Uterus (tissue), 3 donors: ENCODE measurements at regions not wholly inside any gene's neighbourhood (a gene's known extent, or its start where the extent isn't known, plus 50 kb on each side); places are given as distances from the start of the nearest gene placed in this dataset.

Experiments used
- DNase-seq, 2 donors: peaks; one replicate each; pipeline ENCODE4 v3.0.0-alpha.2; 2019 to 2020
- H3K27ac ChIP-seq, 2 donors: fragments of 200-600 bp; sonication (generic); 1 replicate in 1 of 2; 2 replicates in 1 of 2; pipeline ENCODE4 v1.5.1; 2016 to 2018
- H3K27me3 ChIP-seq, 2 donors: fragments of 200-600 bp; sonication (generic); one replicate each; pipeline ENCODE4 v1.5.1; 2018 to 2019; ENCODE audit warnings: control low read depth in 1 of 2
- H3K36me3 ChIP-seq, 2 donors: fragments of 200-600 bp; sonication (generic); one replicate each; pipeline ENCODE4 v1.5.1; 2019; ENCODE audit warnings: control low read depth in 1 of 2
- H3K4me1 ChIP-seq, 2 donors: fragments of 200-600 bp; sonication (generic); one replicate each; pipeline ENCODE4 v1.5.1; 2018 to 2019; ENCODE audit warnings: control low read depth in 1 of 2
- H3K4me3 ChIP-seq, 2 donors: fragments of 200-600 bp; sonication (generic); 1 replicate in 1 of 2; 2 replicates in 1 of 2; pipeline ENCODE4 v1.5.1; 2018 to 2019; ENCODE audit warnings: mild to moderate bottlenecking in 1 of 2
- H3K9me3 ChIP-seq, 2 donors: fragments of 200-600 bp; sonication (generic); one replicate each; pipeline ENCODE4 v1.5.1; 2019; ENCODE audit warnings: control low read depth in 1 of 2
- POLR2A ChIP-seq, 2 donors: fragments of 450-650 bp; IDR thresholded peaks; one replicate each; pipeline ENCODE4 v1.6.1; 2016; ENCODE audit warnings: antibody characterized with exemption in 2 of 2, mild to moderate bottlenecking in 1 of 2, moderate library complexity in 1 of 2
- intact Hi-C: fragments of 100-400 bp; cut with DNase I; formaldehyde crosslinking; loops from one replicate; pipeline ENCODE4 v1.15.1; 2023; ENCODE audit warnings: low total_unique reads
- TF ChIP-seq, protein P1 (sequence below), 4 experiments: fragments of 200-600 bp in 2 of 4; fragments of 450-650 bp in 2 of 4; sonication (generic) in 2 of 4; IDR thresholded peaks; one replicate each; pipeline ENCODE4 v1.5.1; 2016 to 2019; ENCODE audit warnings: antibody characterized with exemption in 4 of 4, mild to moderate bottlenecking in 2 of 4, moderate library complexity in 1 of 4
- donor health status: DM: yes; HTN: yes; CAD: no.

DNA sequence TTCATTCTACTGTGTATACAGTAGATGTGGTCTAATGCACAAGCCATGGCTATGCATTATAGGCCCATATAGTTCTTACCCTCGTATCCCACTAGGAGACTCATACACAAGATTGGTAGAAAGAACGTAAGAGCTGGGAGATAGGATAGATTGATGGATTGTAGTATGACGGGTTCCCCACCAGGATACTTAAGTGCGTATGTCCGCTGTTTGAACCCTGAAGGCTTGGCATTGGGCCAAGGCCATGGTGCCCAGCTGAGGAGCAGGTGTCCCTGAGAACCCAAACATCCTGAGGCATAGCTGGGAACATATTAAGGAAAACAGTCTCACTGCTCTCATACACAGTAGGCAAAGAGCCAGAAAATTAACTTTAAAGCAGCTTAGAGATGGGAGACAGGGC is 617.5 kb upstream of the KLF12 start:
- H3K4me1 ChIP-seq: no peaks in the 10 kb centered on the region
- intact Hi-C loops: no loop called here

DNA sequence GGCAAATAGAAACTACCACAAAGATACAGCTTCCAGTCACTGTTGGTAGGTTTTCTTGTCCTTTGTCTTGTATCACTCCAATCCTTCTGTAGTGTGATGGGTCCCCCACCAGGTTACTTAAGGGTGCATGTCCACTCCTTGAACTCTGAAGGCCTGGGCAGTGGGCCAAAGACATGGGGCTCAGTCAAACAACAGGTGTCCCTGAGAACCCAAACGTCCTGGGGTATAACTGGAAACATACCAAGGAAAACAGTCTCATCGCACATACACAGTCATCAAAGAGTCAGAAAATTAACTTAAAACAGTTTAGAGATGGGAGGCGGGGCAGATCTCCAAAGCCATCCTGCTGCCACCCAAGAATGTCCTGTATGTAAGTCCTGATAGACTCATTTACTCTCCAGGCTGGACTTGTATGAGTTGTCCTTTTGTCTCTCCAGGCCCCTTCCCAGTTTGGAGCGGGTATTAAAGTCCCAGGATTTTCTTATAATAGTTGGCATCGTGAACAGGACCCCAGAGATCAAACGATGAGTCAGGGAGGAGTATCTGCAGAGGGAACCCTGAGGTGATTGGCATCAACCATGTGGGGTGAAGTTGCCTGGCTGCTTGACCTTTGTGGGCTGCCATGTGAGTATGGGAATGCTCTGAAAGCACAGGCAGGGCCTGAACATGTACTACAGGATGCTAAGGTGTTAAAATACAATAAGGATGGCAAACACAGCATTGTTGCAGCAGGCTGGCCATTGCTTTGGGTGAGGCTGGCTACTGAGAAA is 613.2 kb upstream of the KLF12 start:
- no peaks in the 10 kb centered on the region for H3K9me3 ChIP-seq
- DNase-seq: no peak
- H3K36me3 ChIP-seq: no peaks in the 10 kb centered on the region
- H3K4me1 ChIP-seq: no peaks in the 10 kb centered on the region
- intact Hi-C loops: no loop called here
- H3K4me3 ChIP-seq: no peak overlapping the region
- H3K27ac ChIP-seq: no peak overlapping the region
- no peaks in the 10 kb centered on the region for H3K27me3 ChIP-seq
- no peak for TF ChIP-seq POLR2A (IDR thresholded peaks at IDR 0.05)
- TF ChIP-seq, protein P1, sequence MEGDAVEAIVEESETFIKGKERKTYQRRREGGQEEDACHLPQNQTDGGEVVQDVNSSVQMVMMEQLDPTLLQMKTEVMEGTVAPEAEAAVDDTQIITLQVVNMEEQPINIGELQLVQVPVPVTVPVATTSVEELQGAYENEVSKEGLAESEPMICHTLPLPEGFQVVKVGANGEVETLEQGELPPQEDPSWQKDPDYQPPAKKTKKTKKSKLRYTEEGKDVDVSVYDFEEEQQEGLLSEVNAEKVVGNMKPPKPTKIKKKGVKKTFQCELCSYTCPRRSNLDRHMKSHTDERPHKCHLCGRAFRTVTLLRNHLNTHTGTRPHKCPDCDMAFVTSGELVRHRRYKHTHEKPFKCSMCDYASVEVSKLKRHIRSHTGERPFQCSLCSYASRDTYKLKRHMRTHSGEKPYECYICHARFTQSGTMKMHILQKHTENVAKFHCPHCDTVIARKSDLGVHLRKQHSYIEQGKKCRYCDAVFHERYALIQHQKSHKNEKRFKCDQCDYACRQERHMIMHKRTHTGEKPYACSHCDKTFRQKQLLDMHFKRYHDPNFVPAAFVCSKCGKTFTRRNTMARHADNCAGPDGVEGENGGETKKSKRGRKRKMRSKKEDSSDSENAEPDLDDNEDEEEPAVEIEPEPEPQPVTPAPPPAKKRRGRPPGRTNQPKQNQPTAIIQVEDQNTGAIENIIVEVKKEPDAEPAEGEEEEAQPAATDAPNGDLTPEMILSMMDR (IDR thresholded peaks at IDR 0.05): no peak

More for the DNA sequence above, 617.5 kb upstream of the KLF12 start:
- no peaks in the 10 kb centered on the region for H3K9me3 ChIP-seq
- H3K27me3 ChIP-seq: no peaks in the 10 kb centered on the region
- TF ChIP-seq, protein P1 (IDR thresholded peaks at IDR 0.05): no peak
- no peak for TF ChIP-seq POLR2A (IDR thresholded peaks at IDR 0.05)
- H3K27ac ChIP-seq: no peak overlapping the region
- no peak for DNase-seq
- H3K36me3 ChIP-seq: no peaks in the 10 kb centered on the region
- no peak overlapping the region for H3K4me3 ChIP-seq

DNA sequence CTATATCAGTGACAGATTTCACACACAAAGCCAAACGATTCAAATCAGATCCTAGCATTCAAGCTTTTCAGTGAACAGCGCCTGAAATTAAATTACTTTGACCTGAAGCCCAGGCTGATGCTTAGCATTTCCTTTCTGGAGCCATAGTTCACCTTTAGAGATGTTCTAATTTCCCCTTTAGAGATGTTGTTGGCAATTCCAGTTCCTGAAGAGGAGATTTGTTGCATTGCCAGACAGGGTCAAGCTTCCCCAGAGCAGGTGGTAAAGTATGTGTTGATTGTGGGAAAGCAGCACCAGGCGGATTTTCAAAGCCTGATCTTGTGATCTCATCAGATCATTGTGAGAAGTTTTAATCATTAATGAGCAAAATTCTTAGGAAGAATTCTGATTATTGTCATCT is 609.8 kb upstream of the KLF12 start:
- Histone ChIP-seq H3K36me3 (no peaks in the 10 kb centered on the region), H3K4me1 (no peaks in the 10 kb centered on the region), H3K4me3 (no peak overlapping the region), H3K27ac (no peak overlapping the region), H3K9me3 (no peaks in the 10 kb centered on the region), H3K27me3 (no peaks in the 10 kb centered on the region)
- intact Hi-C loops: no loop called here
- no peak for DNase-seq
- no peak for TF ChIP-seq POLR2A (IDR thresholded peaks at IDR 0.05)
- TF ChIP-seq, protein P1 (IDR thresholded peaks at IDR 0.05): no peak

DNA sequence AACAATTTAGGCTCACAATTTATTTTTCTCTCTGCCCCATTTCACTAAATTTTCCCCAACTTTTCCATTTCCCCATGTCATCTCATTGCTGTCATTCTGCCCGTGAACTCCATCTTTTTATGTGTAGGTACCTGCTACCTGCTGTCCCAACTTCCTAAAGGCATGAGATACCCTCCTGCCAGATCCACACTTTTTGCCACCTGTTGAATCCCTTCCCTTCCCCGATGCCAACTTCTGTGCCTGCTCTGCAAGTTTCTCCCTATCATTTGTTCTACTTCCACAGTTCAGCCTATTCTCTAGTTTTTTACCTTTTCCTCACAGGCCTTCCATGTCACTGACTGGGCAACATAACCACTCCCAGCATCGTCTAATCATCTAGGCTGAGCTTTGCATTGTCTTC is 607.5 kb upstream of the KLF12 start:
- Histone ChIP-seq H3K4me1 (no peaks in the 10 kb centered on the region), H3K9me3 (no peaks in the 10 kb centered on the region), H3K27me3 (no peaks in the 10 kb centered on the region), H3K36me3 (no peaks in the 10 kb centered on the region), H3K27ac (no peak overlapping the region), H3K4me3 (no peak overlapping the region)
- DNase-seq: no peak
- TF ChIP-seq, protein P1 (IDR thresholded peaks at IDR 0.05): no peak
- TF ChIP-seq POLR2A (IDR thresholded peaks at IDR 0.05): no peak
- intact Hi-C loops: no loop called here

DNA sequence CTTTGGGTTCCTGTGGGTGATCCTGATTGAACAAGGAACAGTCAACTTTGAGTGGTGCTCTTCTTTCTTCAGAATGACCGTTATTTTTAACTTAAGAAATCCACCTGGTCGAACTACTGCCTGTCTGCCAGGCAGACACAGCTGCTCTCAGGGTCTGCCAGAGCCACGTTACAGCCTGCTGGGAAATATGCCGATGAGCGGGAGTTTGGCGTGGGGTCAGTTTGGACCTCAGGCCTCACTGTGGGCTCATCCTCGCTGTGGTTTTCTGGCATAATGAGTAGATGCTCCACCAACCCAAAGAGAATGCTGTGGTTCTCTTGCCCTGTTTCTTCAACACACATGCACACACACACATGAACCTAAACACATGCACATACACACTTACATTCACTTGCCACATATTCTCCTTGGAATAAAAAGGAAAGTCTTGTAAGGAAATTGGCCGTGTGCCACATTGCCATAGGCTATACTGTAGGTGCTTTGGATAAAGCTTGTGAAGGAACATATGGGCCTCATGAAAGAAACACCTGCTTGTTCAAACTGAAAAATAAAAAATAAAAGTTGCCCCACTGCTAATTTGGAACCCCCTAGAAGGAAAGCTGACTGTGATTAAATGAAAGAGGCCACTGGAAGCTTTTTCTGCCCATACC is 598.7 kb upstream of the KLF12 start:
- Histone ChIP-seq H3K4me1 (no peaks in the 10 kb centered on the region), H3K9me3 (no peaks in the 10 kb centered on the region), H3K27ac (no peak overlapping the region), H3K4me3 (no peak overlapping the region), H3K36me3 (no peaks in the 10 kb centered on the region), H3K27me3 (no peaks in the 10 kb centered on the region)
- intact Hi-C loops: no loop called here
- TF ChIP-seq POLR2A (IDR thresholded peaks at IDR 0.05): no peak
- TF ChIP-seq, protein P1 (IDR thresholded peaks at IDR 0.05): no peak
- no peak for DNase-seq
